IPS-NIHi7 (cell line): ENCODE measurements at regions not wholly inside any gene's neighbourhood (a gene's known extent, or its start where the extent isn't known, plus 50 kb on each side); places are given as distances from the start of the nearest gene placed in this dataset.

Experiments used
- DNase-seq: peaks from one replicate; pipeline ENCODE4 v3.0.0; 2012; ENCODE audit warnings: mixed read lengths; ENCODE audit errors: extremely low spot score

DNA sequence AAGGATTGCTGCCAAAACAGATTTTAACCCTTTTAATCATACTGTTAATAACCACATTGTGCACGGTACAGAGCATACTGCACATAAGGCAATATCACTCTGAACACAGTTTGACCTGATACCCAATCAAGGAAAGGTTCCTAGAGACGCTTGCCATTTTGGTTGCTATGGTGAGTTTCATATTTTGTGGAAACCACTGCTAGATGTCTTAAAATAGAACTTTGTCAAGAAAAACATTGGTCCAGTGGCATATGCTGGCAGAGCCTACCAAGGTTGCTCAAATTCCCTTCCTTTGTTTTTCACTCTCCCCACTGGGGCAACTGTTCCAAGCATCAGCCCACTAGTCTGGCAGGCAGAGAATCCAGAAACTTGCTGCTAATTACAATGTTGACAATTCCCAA is 114.8 kb upstream of the DPYD start:
- DNase-seq = no peak

DNA sequence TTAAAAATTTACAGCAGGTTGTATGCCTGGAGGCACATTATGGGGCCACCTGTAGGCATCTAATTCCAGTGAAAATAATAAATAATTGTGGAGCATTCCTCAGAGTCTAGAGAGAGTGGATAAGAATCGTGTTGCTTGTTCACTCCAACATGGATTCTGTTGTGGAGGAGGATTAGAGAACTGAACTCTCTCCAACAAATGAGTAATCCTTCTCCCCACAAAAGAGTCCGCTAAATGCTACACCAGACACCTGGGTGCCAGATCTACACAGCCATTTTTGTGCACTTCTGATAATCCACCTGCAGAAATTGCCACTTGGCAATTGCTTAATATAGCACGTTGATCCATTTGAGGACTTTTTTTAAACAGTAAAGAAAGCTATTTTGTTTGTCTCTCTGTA is 113.7 kb upstream of the DPYD start:
- DNase-seq = no peak

DNA sequence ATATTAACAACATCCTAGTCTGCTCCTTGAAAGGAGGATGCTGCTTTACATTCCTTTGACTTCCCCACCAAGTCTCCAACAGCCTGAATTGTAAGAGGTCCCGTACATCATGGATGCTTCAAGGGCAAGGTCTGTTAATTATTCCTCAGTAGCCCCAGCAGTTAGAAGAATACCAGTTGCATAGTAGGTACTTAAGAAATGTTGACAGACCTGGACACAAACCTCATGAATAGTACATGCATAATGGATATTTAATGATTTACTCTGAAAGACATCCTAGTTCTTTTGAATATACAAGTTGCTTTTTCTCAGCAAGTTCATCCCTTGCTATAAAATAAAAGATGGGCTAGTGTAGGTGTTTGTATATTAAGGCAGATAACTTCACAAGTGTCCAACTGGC is 112.1 kb upstream of the DPYD start:
- no peak for DNase-seq

DNA sequence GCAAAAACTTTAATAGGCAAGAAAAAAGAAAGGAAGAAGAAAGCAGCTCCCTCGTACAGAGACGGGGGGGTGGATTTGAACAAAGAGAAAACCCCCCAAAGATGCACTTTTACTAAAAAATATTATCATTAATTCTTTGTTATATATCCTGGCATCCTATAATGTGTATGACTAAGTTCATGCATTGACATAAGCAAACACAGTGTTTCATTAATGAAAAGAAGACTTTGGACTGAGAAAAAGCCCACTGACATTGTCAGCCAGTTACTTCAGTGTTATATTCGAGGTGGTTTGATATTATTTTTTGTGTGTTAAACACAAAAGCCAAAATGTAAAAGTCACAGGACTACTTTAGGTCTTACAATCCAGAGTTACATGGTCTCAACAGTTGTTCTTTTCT is 110.1 kb upstream of the DPYD start:
- DNase-seq = no peak

DNA sequence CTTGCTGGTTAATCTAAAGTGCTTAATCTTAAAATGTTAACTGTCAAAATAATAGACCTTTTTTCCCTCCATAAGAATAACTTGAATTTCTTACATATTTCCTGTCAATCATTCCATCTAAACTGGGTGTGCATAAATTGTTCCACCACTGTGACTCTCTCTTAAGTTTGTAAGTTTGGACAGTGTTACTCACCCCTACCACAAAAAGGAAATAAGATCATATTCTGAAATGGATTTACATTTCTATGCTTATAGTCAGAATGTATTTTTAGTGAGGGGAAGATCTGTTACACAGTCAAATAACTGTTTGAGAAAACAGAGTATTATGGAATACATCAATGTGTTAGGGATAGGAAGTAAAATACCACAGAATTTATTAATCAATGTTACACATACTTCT is 109.6 kb upstream of the DPYD start:
- no peak for DNase-seq

DNA sequence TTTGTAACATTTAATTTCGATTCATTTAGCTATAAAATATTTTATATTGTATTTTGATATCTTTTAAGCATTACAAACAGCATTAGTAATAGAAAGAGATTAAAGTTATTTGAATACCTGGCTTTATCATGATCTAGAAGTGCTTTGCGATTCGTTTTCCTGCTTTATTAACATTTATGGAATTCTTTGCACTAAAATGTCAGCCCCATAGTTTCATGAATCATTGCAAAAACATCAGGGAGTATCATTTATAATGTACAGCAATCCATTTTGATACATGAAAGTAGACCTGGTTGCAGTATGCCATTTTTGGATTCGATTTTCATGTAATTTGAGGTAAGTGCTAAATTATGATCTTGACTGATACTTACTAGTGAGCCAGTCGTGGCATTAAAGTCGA is 108.0 kb upstream of the DPYD start:
- no peak for DNase-seq

DNA sequence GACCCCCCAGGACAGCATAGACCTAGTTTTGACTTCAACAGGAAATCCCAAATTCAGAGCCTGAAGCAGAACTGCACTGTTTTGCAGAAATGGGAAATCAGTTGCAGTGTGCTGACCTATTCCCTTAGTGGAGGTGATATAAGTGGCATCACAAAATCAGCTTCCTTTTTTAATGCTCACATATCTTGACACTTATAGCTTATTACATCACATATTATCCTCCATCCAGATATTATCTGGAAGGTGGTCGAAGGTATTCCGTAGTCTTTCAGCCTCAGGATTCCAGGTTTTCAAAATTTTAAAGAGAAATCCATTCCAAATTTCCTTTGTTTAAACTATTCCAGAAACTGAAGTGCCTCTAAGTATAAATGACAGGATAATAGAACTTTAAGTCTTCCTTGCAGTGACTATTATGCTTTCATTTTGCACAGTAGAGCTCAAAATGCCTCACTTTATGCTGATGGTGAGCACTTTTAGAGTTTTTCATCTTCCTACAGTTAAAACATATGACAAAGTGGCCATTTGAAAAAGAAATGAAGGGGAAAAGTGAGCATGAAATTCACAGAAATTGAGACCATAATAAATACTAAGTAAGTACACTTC is 106.4 kb upstream of the DPYD start:
- DNase-seq = no peak

DNA sequence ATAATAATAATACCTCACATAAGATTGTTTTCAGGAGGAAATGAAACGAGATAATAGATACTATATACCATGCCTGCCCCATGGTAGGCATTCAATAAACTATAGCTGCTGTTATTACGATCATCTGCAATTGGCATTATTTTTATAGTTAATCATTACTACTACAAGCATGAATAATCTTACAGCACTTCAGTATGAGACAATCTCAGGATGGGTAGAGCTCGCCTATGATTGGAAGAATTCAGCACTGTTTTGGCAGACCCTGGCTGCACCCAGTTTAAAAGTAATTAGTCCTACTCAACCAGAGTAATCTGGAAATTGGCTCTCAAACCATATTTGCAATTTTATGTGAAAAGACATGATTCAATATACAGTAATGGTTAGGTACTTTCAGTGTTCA is 105.0 kb upstream of the DPYD start:
- DNase-seq = no peak

DNA sequence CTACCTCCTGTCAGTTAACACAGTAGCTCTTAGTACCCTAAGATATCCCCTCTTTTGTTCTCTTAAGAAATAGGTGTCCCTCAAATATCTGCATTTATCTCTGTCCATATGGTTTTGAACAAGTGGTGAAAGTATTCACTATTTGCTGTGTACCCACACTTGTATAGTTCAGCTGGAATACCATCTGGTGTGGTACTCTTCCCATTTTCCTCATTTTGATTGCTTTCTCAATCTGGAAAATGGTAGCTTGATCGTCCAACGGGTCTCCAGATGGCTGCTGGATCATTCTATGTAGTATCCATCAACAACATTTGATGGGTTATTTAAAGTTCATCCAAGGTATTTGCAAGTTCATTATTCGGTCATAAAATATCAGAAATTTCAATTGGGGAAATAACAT is 100.3 kb upstream of the DPYD start:
- no peak for DNase-seq

DNA sequence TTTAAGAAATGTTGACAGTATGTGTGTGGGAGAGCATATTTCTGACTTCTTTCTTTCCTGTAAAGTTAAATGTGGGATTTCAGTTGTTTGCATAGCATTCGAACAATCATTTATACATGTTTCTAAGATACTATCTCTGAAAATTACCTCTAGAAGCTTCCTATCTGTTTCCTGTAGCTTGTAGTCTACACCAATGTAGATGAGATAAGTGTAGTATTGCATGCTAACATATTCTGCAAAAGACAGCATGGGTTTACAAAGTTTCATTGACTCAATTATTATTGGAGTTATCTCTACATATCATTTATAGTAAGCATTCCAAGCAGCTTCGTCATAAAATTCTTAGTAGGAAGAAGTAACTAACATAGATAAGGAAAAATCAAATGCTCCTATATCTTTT is 98.9 kb upstream of the DPYD start:
- DNase-seq = no peak

DNA sequence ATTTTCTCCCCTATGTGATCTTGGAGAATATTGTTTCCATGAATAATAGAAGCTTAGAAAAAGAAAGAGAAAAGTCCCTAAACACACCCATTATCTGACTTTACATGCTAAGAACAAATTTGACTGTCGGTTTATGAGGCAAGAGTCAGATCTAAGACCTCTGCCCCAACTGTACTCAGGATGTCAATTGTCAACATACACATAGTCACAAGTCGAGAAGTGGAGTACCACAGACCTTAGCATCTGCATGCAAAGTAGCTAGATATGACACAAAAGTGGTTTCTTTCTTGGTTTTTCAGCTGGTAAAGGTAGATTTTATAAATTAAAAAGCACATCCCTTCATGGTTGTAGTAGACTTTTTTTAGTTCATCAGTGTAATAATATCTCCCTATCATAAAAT is 97.2 kb upstream of the DPYD start:
- no peak for DNase-seq

DNA sequence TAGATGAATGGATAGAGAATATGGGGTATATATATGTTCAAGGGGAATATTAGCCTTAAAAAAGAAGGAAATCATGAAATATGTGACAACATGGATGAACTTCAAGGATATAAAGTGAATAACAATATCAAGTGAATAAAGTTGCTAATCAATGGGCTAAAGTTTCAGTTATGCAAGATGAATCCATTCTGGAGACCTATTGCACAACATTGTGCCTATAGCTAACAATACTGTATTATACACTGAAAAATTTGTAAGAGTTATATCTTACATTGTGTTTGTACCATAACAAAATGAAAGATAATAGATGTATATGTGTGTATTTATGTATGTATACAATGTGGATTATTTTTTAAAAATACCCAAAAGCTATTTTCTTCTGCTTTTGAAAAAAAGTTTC is 96.3 kb upstream of the DPYD start:
- DNase-seq = no peak

DNA sequence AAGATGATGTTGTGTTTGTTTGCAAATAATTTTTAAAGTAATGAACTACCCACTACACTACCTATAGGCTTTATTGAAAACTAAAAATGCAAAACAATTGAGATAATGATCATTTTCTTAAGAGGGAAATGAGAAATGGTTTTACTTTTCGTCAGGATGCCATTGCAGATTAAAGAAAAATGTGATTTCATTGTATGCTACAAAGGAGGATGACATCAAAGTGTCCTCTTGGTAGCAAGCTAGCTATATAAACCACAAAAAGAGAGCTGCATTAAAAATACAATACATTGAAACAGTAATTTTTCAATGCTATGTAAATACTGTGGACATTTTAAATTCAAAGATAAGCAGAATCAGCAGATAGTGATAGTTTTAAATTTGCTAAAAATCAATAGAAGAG is 87.5 kb upstream of the DPYD start:
- DNase-seq = no peak

DNA sequence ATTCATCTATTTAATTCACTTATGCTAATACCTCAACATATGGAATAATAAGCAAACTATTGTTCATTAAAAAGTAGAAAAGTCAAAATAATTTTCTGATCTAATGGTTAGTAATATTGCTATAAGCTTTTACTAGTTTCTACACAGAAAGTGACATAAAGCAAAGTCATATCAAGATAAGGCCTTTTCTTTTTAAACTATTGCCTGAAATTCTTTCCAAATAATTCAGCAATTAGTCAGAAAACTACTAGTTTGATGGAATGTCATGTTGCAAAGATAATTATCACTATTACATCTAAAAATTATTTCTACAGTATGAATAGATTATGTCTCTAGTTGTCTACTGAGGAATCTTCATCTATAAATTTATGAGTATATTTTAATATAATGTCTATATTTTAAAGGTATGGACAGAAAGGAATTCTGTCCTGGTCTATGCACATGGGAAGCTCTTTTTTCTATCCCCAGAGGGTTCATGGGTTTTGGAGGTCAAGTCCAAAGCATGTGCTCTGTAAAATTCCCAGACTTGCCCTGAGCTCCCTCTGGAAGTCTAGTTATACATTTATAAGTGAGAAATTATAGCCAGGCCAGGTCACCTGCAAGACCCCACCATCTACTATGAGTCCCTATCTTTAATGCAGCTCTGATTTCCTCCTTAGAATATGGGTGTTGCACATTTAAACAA is 84.6 kb upstream of the DPYD start:
- DNase-seq = no peak

DNA sequence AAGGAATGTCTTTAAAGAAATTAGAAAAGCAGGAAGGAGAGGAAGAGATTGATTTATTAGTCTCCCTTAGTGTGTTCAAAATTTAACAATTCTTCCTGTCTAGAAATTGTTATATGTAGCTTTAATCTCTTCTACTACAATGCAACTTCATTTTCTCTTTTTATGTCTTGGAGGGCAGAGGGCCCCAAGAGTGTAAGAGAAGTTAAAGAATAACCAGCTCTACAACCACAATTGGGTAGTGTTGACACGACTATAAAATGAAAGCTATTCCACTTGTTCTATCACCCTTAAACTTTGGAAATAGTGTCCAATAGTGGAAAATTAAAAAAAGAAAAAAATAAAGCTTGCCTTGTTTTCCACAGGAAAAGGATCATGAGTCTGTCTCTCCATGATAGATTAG is 82.6 kb upstream of the DPYD start:
- no peak for DNase-seq

DNA sequence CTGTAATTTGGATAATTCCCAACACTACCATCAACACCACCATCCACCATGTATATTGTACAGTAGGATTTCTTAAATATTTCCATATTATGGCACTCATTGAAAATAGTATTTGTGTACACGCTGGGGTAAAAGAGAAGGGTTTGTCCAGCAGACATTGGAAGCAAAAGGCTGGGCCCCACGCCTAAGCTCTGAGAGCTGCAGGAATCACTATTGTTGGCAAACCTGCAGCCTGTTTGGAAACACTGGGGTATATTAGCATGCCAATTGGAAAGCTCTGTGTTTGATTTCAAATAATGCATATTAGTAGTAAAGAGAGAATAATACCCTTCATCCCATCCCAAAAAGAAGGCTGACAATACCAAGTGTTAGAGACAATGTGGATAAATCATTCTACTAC is 81.5 kb upstream of the DPYD start:
- no peak for DNase-seq

DNA sequence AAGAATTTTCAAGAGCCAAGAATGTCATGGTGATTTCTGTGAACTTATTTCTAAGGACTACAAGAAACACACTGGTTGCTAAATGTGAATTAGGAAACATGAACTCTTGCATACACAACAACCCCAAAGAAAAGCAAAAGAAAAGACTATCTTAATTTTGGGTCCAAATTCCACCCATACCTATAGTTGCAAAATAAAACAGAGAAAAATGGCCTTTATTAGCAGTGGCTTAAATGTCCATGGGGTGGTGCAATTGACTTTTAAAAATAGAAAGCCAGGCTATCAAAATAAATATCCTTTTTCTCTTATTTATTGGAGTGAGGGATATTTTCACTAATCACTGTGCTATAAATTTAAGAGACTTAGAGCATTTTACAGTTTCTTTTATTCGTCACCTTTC is 80.9 kb upstream of the DPYD start:
- DNase-seq = no peak

DNA sequence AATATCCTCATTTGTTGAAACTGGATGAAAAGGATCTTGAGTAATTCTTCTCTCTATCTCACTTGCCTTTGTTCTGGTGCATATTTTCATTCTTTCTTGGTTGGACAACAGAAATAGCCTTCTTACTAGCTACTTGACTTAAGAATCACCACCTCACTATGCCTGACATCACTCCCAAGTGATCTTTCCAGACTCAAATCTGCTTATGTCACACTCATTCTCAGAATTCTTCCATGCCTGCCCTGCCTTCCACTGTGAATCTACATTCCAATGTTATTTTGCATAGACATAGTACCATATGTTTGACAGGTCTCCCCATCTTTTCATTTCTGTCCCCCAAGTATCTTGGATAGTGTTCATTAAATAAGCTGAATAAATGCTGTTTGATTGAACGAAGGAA is 78.5 kb upstream of the DPYD start:
- DNase-seq = no peak

DNA sequence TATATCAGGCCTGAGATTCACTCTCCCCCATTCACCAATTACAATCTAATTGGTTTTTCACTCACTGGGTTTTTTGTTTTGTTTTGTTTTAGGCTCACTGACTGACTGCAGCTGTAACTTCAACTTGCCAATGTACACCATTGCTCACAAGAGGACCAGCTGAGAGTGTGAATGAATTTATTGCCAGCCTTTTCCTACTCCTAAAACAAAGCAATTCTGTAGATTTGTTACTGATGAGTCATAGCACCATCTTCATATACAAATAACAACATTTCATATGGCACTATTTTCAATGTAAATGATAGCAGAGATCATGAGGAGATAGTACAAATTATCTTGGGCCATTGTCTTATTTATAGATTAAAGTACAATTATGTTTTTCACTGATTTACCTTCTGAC is 76.0 kb upstream of the DPYD start:
- DNase-seq = no peak

DNA sequence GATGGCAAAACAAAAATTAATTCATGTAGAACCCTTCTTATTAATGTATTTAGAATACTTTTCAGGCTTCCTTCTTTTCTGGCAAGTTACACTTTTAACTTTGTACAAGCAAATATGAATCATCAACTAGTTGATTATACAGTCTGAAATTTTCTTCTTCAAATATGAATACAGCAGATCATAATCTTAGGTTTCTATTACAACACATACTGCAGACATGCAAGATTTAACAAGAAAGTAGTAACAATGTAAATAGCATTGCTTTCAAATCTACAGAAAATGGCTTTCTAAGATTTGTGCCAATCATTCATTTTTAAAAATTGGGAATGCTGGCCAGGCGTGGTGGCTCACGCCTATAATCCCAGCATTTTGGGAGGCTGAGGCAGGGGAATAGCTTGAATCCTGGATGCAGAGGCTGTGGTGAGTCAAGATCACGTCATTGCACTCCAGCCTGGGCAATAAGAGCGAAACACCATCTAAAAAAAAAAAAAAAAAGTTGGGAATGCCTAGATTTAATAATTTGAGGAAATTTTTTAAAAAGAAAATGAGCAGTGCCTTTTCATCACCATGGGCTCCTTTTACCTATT is 68.4 kb upstream of the DPYD start:
- DNase-seq = no peak

DNA sequence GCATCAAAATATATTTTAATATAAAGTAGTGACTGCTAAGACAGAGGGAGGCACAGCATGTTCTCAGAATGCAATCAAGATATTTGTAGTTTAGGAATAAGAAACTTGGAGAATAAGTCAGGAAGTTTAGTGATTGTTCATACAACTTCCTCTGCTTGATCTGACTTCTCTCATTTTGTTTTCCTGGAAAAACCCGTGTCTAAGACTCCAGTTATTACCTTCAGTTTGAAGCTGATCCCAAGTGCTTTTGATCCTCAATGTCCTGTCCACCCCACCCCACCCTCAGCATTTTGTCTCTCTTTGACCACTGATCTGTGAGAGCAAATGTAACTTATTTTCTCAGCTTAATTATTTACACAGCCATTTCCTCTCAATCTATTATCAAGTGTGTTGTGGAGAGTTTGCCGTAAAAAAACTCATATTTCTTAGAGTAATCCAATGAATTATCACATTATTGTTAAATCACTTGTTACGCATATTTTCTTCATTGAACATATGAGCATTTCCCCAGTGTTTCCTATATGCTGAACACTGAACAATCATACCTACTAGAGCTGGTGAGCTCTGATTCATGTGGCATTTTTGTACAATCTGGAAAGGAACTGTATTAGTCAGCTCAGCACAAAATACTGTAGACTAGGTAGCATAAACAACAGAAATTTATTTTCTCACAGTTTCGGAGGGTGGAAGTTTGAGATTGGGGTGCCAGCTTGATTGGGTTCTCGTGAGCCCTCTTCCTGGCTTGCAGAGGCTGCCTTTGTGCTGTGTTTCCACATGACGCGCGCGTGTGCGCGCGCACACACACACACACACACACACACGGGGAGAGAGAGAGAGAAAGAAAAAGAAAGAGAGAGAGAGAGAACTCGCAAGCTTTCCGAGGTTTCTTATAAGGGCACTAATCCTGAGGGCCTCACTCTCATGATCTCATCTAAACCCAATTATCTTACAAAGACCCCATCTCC is 65.5 kb upstream of the DPYD start:
- DNase-seq = no peak

DNA sequence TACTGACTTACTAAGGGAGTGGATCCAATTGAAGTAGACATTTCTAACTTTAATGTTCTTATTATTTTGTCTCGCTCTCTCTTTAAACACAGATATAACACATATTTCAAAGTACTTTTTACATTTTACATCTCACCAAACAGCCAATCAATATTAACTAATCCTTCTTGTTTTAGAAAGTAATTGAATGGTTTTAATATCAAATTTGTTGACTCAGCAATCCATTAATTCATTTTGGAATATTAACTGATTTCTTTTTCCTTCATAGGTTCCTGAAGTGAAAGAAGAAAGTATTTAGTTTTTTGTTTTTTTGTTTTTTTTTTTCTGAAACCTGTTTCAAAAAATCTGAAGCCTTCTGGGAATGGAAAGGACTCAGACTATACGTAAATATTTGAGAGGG is 62.3 kb upstream of the DPYD start:
- DNase-seq = no peak

DNA sequence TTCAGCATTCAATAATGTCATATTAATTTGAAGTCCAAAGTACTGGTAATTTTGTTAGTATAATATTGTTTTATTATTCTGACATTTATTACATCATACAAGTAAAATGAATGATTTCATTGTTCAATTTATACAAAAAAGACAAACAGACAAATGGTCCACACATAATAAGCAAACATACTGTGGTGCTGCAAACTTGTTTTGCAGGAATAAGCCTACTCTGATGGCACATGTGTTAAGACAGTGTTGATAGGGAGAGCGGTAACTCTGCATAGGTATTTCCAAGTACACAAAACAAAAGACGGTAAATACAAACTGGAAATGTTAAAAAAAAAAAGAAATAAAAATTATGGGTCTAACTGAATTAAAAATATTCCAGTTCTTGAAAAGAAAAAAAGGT is 59.7 kb upstream of the DPYD start:
- DNase-seq = no peak
